Right ventricle myocardium superior (tissue), 1 donor: ENCODE measurements at regions not wholly inside any gene's neighbourhood (a gene's known extent, or its start where the extent isn't known, plus 50 kb on each side); places are given as distances from the start of the nearest gene placed in this dataset.
A peak's percentile ranks its signal among the peaks of the same experiment; 100 is the strongest.
"Not testable (repeated sequence)": the region's sequence is repeated elsewhere in the genome, so short reads cannot be mapped to it uniquely, and the experiment has no call there.

Experiments
- ATAC-seq: fragments of 200-7000 bp; cut with Tn5 transposase; one replicate; pipeline ENCODE4 v1.9.1; 2020; ENCODE audit warnings: mild to moderate bottlenecking; ENCODE audit not compliant: poor library complexity
- DNase-seq: peaks from one replicate; pipeline ENCODE4 v3.0.0-alpha.2; 2020
- intact Hi-C: fragments of 100-400 bp; cut with DNase I; formaldehyde crosslinking; loops from one replicate; pipeline ENCODE4 v1.11.2; 2022
- donor health status: DM: no; HTN: yes; CAD: no; lungs with severe emphysema.

- intact Hi-C loops, result no loop called here
- DNase-seq, result no peak
Observed at GRCh38 chr4:54400802-54401201, 171.7 kb downstream of the PDGFRA start.

GRCh38 chr4:54402880-54403480 lies 173.9 kb downstream of the PDGFRA start:
- intact Hi-C loops, result no loop called here
- DNase-seq, result no peak
- no peak for ATAC-seq

More at GRCh38 chr4:54400802-54401201, 171.7 kb downstream of the PDGFRA start:
- no peak for ATAC-seq

GRCh38 chr4:54403700-54404453 lies 174.8 kb downstream of the PDGFRA start:
- ATAC-seq, result no peak
- intact Hi-C loops, result no loop called here
- no peak for DNase-seq

GRCh38 chr4:54409270-54409817 lies 180.3 kb downstream of the PDGFRA start:
- ATAC-seq, DNase-seq, intact Hi-C loops: not testable (repeated sequence)

GRCh38 chr4:54414545-54414944 lies 185.5 kb downstream of the PDGFRA start:
- intact Hi-C loops, result no loop called here
- DNase-seq, result no peak
- ATAC-seq, result no peak

- ATAC-seq (no peak), DNase-seq (no peak)
- intact Hi-C loops, result no loop called here
Observed at GRCh38 chr4:54417476-54417875, 188.4 kb downstream of the PDGFRA start.

GRCh38 chr4:54418468-54418867 lies 189.4 kb downstream of the PDGFRA start:
- intact Hi-C loops, result no loop called here
- ATAC-seq (no peak), DNase-seq (no peak)

- ATAC-seq, result no peak
- intact Hi-C loops, result no loop called here
- no peak for DNase-seq
Observed at GRCh38 chr4:54423066-54423465, 194.0 kb downstream of the PDGFRA start.

- DNase-seq (no peak), ATAC-seq (no peak)
- intact Hi-C loops, result no loop called here
Observed at GRCh38 chr4:54427826-54428225, 198.7 kb downstream of the PDGFRA start.

- intact Hi-C loops, result no loop called here
- DNase-seq (no peak), ATAC-seq (no peak)
Observed at GRCh38 chr4:54428940-54429339, 199.8 kb downstream of the PDGFRA start.

- ATAC-seq (no peak), DNase-seq (no peak)
- intact Hi-C loops, result no loop called here
Observed at GRCh38 chr4:54433686-54434085, 204.6 kb downstream of the PDGFRA start.

- intact Hi-C loops, result loop anchor here (2.0 kb wide), 1 partner anchor 117 kb away; no protein-coding TSS in a partner anchor
- ATAC-seq (peak; percentile 95), DNase-seq (peak; percentile 48)
Observed at GRCh38 chr4:54439831-54440243, 210.7 kb downstream of the PDGFRA start.

- no peak for DNase-seq
- peak; percentile 72 for ATAC-seq
- intact Hi-C loops, result loop anchor here (2.0 kb wide), 1 partner anchor 118 kb away; no protein-coding TSS in a partner anchor
Observed at GRCh38 chr4:54440394-54441136, 211.5 kb downstream of the PDGFRA start.

- ATAC-seq (no peak), DNase-seq (no peak)
- intact Hi-C loops, result no loop called here
Observed at GRCh38 chr4:54445866-54446265, 211.9 kb upstream of the KIT start.

GRCh38 chr4:54446581-54446980 lies 211.2 kb upstream of the KIT start:
- ATAC-seq (no peak), DNase-seq (no peak)
- intact Hi-C loops, result no loop called here

GRCh38 chr4:54447304-54447703 lies 210.5 kb upstream of the KIT start:
- DNase-seq, result no peak
- intact Hi-C loops, result no loop called here
- no peak for ATAC-seq

GRCh38 chr4:54449999-54450398 lies 207.8 kb upstream of the KIT start:
- intact Hi-C loops, result no loop called here
- ATAC-seq (no peak), DNase-seq (no peak)

- DNase-seq, ATAC-seq, intact Hi-C loops: not testable (repeated sequence)
Observed at GRCh38 chr4:54466960-54467359, 190.8 kb upstream of the KIT start.

GRCh38 chr4:54473077-54473545 lies 184.6 kb upstream of the KIT start:
- DNase-seq, result no peak
- no peak for ATAC-seq
- intact Hi-C loops, result no loop called here
